ENCODE measurements at regions not wholly inside any gene's neighbourhood (a gene's known extent, or its start where the extent isn't known, plus 50 kb on each side); places are given as distances from the start of the nearest gene placed in this dataset.
"Not testable (repeated sequence)": the region's sequence is repeated elsewhere in the genome, so short reads cannot be mapped to it uniquely, and the experiment has no call there.

- Mint-ChIP-seq H3K27me3 (ENCODE audit: unreplicated experiment) (no peaks in the 10 kb centered on the region), H3K9me3 (ENCODE audit: low read depth, unreplicated experiment) (no peaks in the 10 kb centered on the region), H3K27ac (ENCODE audit: unreplicated experiment) (no peak overlapping the region), H3K4me3 (ENCODE audit: low read depth, unreplicated experiment) (no peak overlapping the region), H3K4me1 (ENCODE audit: low read depth, unreplicated experiment) (no peaks in the 10 kb centered on the region), H3K36me3 (ENCODE audit: insufficient read depth, unreplicated experiment) (no peaks in the 10 kb centered on the region)
- TF ChIP-seq, protein P1, sequence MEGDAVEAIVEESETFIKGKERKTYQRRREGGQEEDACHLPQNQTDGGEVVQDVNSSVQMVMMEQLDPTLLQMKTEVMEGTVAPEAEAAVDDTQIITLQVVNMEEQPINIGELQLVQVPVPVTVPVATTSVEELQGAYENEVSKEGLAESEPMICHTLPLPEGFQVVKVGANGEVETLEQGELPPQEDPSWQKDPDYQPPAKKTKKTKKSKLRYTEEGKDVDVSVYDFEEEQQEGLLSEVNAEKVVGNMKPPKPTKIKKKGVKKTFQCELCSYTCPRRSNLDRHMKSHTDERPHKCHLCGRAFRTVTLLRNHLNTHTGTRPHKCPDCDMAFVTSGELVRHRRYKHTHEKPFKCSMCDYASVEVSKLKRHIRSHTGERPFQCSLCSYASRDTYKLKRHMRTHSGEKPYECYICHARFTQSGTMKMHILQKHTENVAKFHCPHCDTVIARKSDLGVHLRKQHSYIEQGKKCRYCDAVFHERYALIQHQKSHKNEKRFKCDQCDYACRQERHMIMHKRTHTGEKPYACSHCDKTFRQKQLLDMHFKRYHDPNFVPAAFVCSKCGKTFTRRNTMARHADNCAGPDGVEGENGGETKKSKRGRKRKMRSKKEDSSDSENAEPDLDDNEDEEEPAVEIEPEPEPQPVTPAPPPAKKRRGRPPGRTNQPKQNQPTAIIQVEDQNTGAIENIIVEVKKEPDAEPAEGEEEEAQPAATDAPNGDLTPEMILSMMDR (IDR thresholded peaks at IDR 0.05; ENCODE audit: unreplicated experiment): no peak
- no TSS peak for BruUV-seq (replicated peaks)
- DNase-seq: no peak
- intact Hi-C loops (cut with micrococcal nuclease; ENCODE audit: unreplicated experiment): no loop called here
- CTCF ChIA-PET: no interaction called here
Observed at GRCh38 chr6:16932920-16933319, 168.9 kb upstream of the STMND1 start.

DNA sequence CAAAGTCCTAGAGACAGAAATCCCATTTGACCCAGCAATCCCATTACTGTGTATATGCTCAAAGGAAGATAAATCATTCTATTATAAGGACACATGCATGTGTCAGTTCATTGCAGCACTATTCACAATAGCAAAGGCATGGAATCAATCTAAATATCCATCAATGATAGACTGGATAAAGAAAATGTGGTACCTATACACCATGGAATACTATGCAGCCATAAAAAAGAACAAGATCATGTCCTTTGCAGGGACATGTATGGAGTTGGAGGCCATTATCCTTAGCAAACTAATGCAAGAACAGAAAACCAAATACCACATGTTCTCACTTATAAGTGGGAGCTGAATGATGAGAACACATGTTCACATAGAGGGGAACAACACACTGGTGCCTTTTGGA is 169.8 kb upstream of the ATXN1 start:
- CTCF ChIA-PET; BruUV-seq (replicated peaks); H3K27ac Mint-ChIP-seq (ENCODE audit: unreplicated experiment); H3K36me3 Mint-ChIP-seq (ENCODE audit: insufficient read depth, unreplicated experiment); DNase-seq; H3K27me3 Mint-ChIP-seq (ENCODE audit: unreplicated experiment); H3K4me3 Mint-ChIP-seq (ENCODE audit: low read depth, unreplicated experiment); H3K4me1 Mint-ChIP-seq (ENCODE audit: low read depth, unreplicated experiment); H3K9me3 Mint-ChIP-seq (ENCODE audit: low read depth, unreplicated experiment); intact Hi-C loops (cut with micrococcal nuclease; ENCODE audit: unreplicated experiment): not testable (repeated sequence)

DNA sequence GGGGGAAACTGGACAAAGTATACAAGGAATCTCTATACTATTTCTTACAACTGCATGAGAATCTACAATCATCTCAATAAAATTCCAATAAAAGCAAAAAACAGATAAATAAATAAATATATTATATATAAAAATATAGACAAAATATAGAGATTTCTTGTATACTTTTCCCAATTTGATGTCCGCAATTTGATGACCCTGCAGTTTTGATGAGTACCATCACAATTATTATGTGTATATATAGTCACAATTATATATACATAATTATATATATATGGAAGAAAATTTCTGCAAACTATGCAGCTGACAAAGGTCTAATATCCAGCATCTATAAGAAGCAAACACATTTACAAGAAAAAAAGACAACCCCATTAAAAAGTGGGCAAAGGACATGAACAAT is 169.2 kb upstream of the ATXN1 start:
- intact Hi-C loops (cut with micrococcal nuclease; ENCODE audit: unreplicated experiment): no loop called here
- Mint-ChIP-seq H3K27ac (ENCODE audit: unreplicated experiment) (no peak overlapping the region), H3K27me3 (ENCODE audit: unreplicated experiment) (no peaks in the 10 kb centered on the region), H3K36me3 (ENCODE audit: insufficient read depth, unreplicated experiment) (no peaks in the 10 kb centered on the region), H3K4me1 (ENCODE audit: low read depth, unreplicated experiment) (no peaks in the 10 kb centered on the region), H3K4me3 (ENCODE audit: low read depth, unreplicated experiment) (no peak overlapping the region), H3K9me3 (ENCODE audit: low read depth, unreplicated experiment) (no peaks in the 10 kb centered on the region)
- CTCF ChIA-PET: no interaction called here
- BruUV-seq (replicated peaks): no TSS peak
- no peak for DNase-seq
- TF ChIP-seq, protein P1 (IDR thresholded peaks at IDR 0.05; ENCODE audit: unreplicated experiment): no peak

DNA sequence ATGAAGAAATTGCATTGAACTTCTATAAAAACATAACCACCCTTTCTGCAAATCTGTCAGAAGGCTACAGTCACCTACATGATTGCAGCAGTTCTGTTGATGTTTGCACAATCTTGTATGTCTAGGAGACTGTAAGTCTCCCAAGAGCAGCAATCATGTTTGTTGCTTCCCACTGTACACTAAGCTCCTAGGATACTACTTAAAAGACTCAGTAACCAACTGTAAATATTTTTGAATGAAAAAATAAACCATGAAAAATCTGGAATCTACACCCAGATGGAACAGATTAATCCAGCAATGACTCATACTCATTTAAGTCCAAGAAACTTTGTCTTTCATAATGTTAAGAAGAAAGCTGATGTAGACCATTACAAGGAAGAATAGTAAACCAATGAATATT is 168.5 kb upstream of the ATXN1 start:
- no peak for DNase-seq
- H3K4me3 Mint-ChIP-seq (ENCODE audit: low read depth, unreplicated experiment): no peak overlapping the region
- H3K9me3 Mint-ChIP-seq (ENCODE audit: low read depth, unreplicated experiment): no peaks in the 10 kb centered on the region
- no peaks in the 10 kb centered on the region for H3K4me1 Mint-ChIP-seq (ENCODE audit: low read depth, unreplicated experiment)
- no peaks in the 10 kb centered on the region for H3K36me3 Mint-ChIP-seq (ENCODE audit: insufficient read depth, unreplicated experiment)
- CTCF ChIA-PET: no interaction called here
- H3K27me3 Mint-ChIP-seq (ENCODE audit: unreplicated experiment): no peaks in the 10 kb centered on the region
- BruUV-seq (replicated peaks): no TSS peak
- intact Hi-C loops (cut with micrococcal nuclease; ENCODE audit: unreplicated experiment): no loop called here
- no peak overlapping the region for H3K27ac Mint-ChIP-seq (ENCODE audit: unreplicated experiment)
- TF ChIP-seq, protein P1 (IDR thresholded peaks at IDR 0.05; ENCODE audit: unreplicated experiment): no peak

GRCh38 chr6:16928387-16928786 is 167.1 kb upstream of the ATXN1 start:
- H3K27ac Mint-ChIP-seq (ENCODE audit: unreplicated experiment): no peak overlapping the region
- no peaks in the 10 kb centered on the region for H3K9me3 Mint-ChIP-seq (ENCODE audit: low read depth, unreplicated experiment)
- no peaks in the 10 kb centered on the region for H3K36me3 Mint-ChIP-seq (ENCODE audit: insufficient read depth, unreplicated experiment)
- TF ChIP-seq, protein P1 (IDR thresholded peaks at IDR 0.05; ENCODE audit: unreplicated experiment): no peak
- CTCF ChIA-PET: no interaction called here
- H3K4me3 Mint-ChIP-seq (ENCODE audit: low read depth, unreplicated experiment): no peak overlapping the region
- no peak for DNase-seq
- H3K4me1 Mint-ChIP-seq (ENCODE audit: low read depth, unreplicated experiment): no peaks in the 10 kb centered on the region
- BruUV-seq (replicated peaks): no TSS peak
- H3K27me3 Mint-ChIP-seq (ENCODE audit: unreplicated experiment): no peaks in the 10 kb centered on the region
- intact Hi-C loops (cut with micrococcal nuclease; ENCODE audit: unreplicated experiment): no loop called here

Measured in Calu3 (cell line).